Kidney epithelial cell (primary cell): ENCODE measurements at regions not wholly inside any gene's neighbourhood (a gene's known extent, or its start where the extent isn't known, plus 50 kb on each side); places are given as distances from the start of the nearest gene placed in this dataset.
"Not testable (repeated sequence)": the region's sequence is repeated elsewhere in the genome, so short reads cannot be mapped to it uniquely, and the experiment has no call there.

Experiments used
- DNase-seq: peaks from one replicate; pipeline ENCODE4 v3.0.0-alpha.2; 2010; ENCODE audit warnings: low read depth
- H3K27me3 ChIP-seq: 2 replicates; pipeline ENCODE4 v1.6.0; 2011; ENCODE audit warnings: low read length; ENCODE audit not compliant: control insufficient read depth, insufficient read depth
- H3K36me3 ChIP-seq: 2 replicates; pipeline ENCODE4 v1.5.1; 2011; ENCODE audit warnings: low read length; ENCODE audit not compliant: control insufficient read depth, insufficient read depth
- H3K4me3 ChIP-seq: 2 replicates; pipeline ENCODE4 v1.5.1; 2011; ENCODE audit warnings: low read depth, mild to moderate bottlenecking, control low read depth, low read length
- CTCF ChIP-seq: IDR thresholded peaks from 2 replicates; pipeline ENCODE4 v1.5.1; 2011; ENCODE audit warnings: mild to moderate bottlenecking, moderate library complexity, low read length, control low read depth, inconsistent platforms; ENCODE audit not compliant: insufficient read depth, poor library complexity, severe bottlenecking

GRCh38 chr13:63838366-63839110 is 2422.9 kb upstream of the PCDH20 start:
- H3K36me3 ChIP-seq: no peaks in the 10 kb centered on the region
- no peak for TF ChIP-seq CTCF
- DNase-seq: no peak
- no peaks in the 10 kb centered on the region for H3K27me3 ChIP-seq
- H3K4me3 ChIP-seq: no peak overlapping the region

GRCh38 chr13:63837701-63838100 is 2422.1 kb upstream of the PCDH20 start:
- not testable (repeated sequence) for DNase-seq, H3K36me3 ChIP-seq, H3K4me3 ChIP-seq, H3K27me3 ChIP-seq

DNA sequence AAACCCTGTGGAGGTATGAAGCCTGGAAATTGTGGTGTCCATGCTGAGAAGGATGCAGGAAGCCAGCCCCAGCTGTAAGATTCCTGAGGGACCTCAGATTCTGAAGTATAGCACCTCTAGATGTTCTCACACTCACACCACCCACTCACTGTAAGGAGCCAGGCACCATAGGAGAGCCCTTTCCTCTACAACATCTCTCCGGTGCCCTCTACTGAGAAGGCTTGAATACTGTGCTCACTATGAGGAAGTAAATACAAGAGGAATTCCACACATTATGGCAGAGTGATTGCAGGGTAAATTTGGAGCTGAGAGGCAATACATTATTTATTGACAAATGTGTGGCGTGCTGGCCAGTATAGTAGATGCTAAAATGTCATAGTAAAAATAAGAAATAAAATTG is 2414.0 kb upstream of the PCDH20 start:
- not testable (repeated sequence) for H3K4me3 ChIP-seq, H3K27me3 ChIP-seq, H3K36me3 ChIP-seq, DNase-seq

GRCh38 chr13:63821785-63822184 is 2406.1 kb upstream of the PCDH20 start:
- H3K4me3 ChIP-seq, H3K36me3 ChIP-seq, DNase-seq, H3K27me3 ChIP-seq: not testable (repeated sequence)

DNA sequence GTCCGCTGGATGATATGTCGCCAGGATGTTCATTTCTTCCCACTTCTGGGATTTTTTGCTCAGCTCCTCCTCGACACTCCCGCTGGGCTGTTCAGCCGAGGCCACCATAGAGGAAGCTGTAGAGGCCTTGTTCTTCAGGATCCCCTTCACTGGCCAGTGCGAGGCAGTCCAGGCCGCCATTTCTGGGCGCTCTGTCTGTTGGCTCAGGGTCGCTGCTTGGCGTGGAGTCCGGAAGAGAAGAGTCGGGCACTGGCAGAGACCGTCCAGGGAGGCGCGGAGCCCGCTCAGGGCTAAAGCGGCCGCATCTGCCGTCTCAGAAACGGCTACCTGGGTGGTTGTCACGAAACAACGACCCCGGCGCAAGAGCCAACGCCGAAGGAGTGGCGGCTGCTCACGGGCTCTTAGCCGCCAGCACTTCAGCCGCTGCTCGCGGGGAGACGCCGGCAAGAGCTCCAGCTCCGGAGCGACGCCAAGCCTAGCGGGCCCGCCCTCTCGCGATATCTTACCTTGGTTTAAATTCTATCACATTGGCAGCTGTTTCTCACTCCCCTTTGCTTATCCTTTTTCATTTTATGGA is 2395.9 kb upstream of the PCDH20 start:
- not testable (repeated sequence) for DNase-seq, H3K36me3 ChIP-seq, H3K27me3 ChIP-seq, H3K4me3 ChIP-seq

DNA sequence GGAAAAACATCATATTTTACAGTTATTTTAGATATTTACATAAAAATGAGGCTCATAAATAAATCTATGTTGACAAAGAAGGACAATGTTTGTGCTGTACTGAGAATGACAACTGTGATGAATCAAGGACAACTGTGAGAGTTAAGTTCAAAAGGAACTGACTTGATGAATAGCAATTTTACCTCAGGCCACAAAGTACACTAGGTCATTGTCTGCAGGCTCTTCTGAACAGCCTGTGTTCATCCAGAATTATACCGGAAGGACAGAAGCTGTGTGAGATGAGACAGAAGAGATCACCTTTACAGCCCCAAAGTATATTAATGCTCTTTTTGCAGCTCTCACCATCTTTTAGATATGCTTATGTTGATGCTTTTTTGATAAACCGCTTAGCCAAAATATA is 2375.5 kb upstream of the PCDH20 start:
- not testable (repeated sequence) for H3K27me3 ChIP-seq, DNase-seq, H3K4me3 ChIP-seq, H3K36me3 ChIP-seq

- Histone ChIP-seq H3K36me3 (no peaks in the 10 kb centered on the region), H3K27me3 (no peaks in the 10 kb centered on the region), H3K4me3 (no peak overlapping the region)
- DNase-seq: no peak
- no peak for TF ChIP-seq CTCF
Observed at GRCh38 chr13:63774133-63774532, 2358.5 kb upstream of the PCDH20 start.

DNA sequence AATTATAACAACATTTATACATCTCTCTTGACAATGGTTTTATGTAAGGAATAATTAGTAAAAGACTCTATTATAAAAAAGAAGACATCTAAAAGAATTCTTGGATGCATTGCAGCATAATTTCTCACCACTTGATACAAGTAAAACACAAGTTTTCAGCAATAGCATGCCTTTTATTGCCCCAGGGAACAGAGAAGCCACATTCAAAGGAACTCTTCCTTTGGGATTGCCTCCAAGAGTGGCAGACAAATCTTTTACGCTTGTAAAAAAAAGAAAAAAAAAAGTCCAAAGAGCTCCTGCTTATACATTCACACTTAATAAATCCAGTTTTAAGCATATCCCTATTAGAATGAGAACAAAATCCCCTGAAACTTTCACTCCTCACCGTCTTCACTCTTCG is 2357.8 kb upstream of the PCDH20 start:
- Histone ChIP-seq H3K4me3 (no peak overlapping the region), H3K27me3 (no peaks in the 10 kb centered on the region), H3K36me3 (no peaks in the 10 kb centered on the region)
- TF ChIP-seq CTCF: no peak
- DNase-seq: no peak

DNA sequence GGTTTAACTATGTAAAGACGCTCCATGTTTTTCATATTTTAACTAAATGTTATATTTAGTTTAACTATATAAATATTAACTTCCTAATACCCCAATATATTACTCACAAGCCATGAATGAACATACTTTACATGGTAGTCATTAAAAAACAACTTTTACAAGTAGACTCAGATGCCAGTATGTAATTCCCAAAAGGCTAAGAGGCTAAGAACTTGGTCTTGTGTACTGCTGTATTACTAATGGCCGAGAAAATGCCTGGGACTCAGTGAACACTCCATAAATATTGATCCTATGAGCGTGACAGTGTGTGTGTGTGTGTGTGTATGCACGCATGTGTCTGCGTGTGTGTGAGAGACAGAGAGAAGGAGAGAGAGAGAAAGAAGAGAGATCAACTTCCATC is 2342.0 kb upstream of the PCDH20 start:
- DNase-seq, H3K4me3 ChIP-seq: not testable (repeated sequence)

GRCh38 chr13:63749857-63750256 is 2334.2 kb upstream of the PCDH20 start:
- not testable (repeated sequence) for DNase-seq, H3K36me3 ChIP-seq, H3K27me3 ChIP-seq, H3K4me3 ChIP-seq

More for the DNA sequence above, 2342.0 kb upstream of the PCDH20 start:
- not testable (repeated sequence) for H3K27me3 ChIP-seq, H3K36me3 ChIP-seq

GRCh38 chr13:63741814-63742101 is 2326.1 kb upstream of the PCDH20 start:
- not testable (repeated sequence) for H3K27me3 ChIP-seq, H3K36me3 ChIP-seq, H3K4me3 ChIP-seq, DNase-seq
